ENCODE measurements at regions not wholly inside any gene's neighbourhood (a gene's known extent, or its start where the extent isn't known, plus 50 kb on each side); places are given as distances from the start of the nearest gene placed in this dataset.

DNA sequence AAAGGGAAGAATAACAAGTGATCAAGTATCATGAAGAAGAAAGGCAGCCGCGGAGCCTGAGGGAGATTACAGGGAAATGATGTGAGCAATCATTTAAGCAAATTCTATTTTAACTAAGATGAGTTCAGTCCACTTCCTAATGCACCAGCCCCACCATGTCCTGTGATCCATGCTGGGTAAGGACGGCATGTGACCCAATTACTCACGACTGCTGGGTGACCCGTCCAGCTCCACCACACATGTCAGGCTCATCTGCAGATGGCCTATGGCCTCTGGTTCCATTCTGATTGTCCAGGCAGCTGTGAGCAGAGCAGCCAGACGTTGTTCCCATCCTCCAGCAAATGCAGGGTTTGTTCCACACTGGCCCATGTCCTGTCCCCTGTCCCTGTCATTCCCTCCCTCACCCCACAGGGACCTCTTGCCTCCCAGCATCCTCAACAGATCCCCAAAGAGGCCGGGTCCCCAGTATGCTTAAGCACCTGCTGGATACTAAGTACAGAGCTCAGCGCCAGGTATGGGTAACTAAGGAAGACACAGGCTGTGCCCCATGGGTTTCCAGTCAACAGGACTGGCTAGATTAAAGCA lies 87.9 kb downstream of the MATN1 start:
- H3K27me3 Mint-ChIP-seq (ENCODE audit: low read depth, unreplicated experiment) = peaks cover 38% of the 10 kb centered on the region
- no peaks in the 10 kb centered on the region for H3K36me3 Mint-ChIP-seq (ENCODE audit: low read depth, unreplicated experiment)
- H3K9me3 ChIP-seq (ENCODE audit: insufficient read depth, low read depth, low read length) = no peaks in the 10 kb centered on the region
- H4K20me1 ChIP-seq (ENCODE audit: insufficient read depth, low read length) = no peaks in the 10 kb centered on the region
- no peak overlapping the region for H3K4me3 Mint-ChIP-seq (ENCODE audit: unreplicated experiment)
- no peak overlapping the region for H3K4me2 ChIP-seq (ENCODE audit: low read length)
- DNase-seq (ENCODE audit: low read depth) = no peak
- TF ChIP-seq EZH2 (IDR thresholded peaks at IDR 0.05; ENCODE audit: insufficient read depth, low read length) = no peak
- no peak for TF ChIP-seq CTCF (IDR thresholded peaks at IDR 0.05; ENCODE audit: insufficient read depth, low read depth, low read length)
- no peak overlapping the region for H3K27ac ChIP-seq (ENCODE audit: low read depth, low read length)
- no peak overlapping the region for H3K9ac ChIP-seq (ENCODE audit: low read length)
- H3K4me1 Mint-ChIP-seq (ENCODE audit: low read depth, unreplicated experiment) = no peaks in the 10 kb centered on the region
- no peak for FAIRE-seq
- no peak overlapping the region for H3K4me3 ChIP-seq (ENCODE audit: insufficient read depth, low read depth, low read length)
- H3K27me3 ChIP-seq (ENCODE audit: insufficient read depth, low read length) = no peaks in the 10 kb centered on the region
- H3K9me3 Mint-ChIP-seq (ENCODE audit: unreplicated experiment) = peaks cover 1% of the 10 kb centered on the region
- no peaks in the 10 kb centered on the region for H3K4me1 ChIP-seq (ENCODE audit: insufficient read depth, low read length)
- H2AFZ ChIP-seq (ENCODE audit: low read depth, low read length) = no peak overlapping the region
- no peaks in the 10 kb centered on the region for H3K79me2 ChIP-seq (ENCODE audit: insufficient read depth, low read length)
- no peak overlapping the region for H3K27ac Mint-ChIP-seq (ENCODE audit: unreplicated experiment)
- no peaks in the 10 kb centered on the region for H3K36me3 ChIP-seq (ENCODE audit: insufficient read depth, low read length)

DNA sequence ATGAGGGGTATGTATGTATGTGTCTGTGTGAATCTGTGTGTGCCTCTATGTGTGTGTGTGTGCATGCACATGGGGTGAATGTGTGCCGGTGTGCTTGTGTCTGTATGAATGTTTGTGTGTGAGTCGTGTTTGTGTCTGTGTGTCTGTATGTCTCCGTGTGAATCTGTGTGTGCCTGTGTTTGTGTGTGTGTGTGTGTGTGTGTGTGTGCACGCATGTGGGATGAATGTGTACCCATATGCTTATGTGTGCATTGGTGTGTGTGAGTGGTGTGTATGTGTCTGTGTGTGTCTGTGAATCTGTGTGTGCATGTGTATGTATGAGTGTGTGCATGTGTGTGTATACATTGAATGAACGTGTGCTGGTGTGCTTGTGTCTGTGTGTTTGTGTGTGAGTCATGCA lies 88.9 kb downstream of the MATN1 start:
- no peak overlapping the region for H3K27ac Mint-ChIP-seq (ENCODE audit: unreplicated experiment)
- no peak overlapping the region for H2AFZ ChIP-seq (ENCODE audit: low read depth, low read length)
- H3K9ac ChIP-seq (ENCODE audit: low read length) = no peak overlapping the region
- H3K36me3 ChIP-seq (ENCODE audit: insufficient read depth, low read length) = no peaks in the 10 kb centered on the region
- H3K4me1 Mint-ChIP-seq (ENCODE audit: low read depth, unreplicated experiment) = no peaks in the 10 kb centered on the region
- no peaks in the 10 kb centered on the region for H3K27me3 ChIP-seq (ENCODE audit: insufficient read depth, low read length)
- H3K27me3 Mint-ChIP-seq (ENCODE audit: low read depth, unreplicated experiment) = peaks cover 37% of the 10 kb centered on the region
- no peak overlapping the region for H3K4me3 ChIP-seq (ENCODE audit: insufficient read depth, low read depth, low read length)
- FAIRE-seq (no peak), DNase-seq (ENCODE audit: low read depth) (no peak)
- no peak overlapping the region for H3K27ac ChIP-seq (ENCODE audit: low read depth, low read length)
- H3K4me2 ChIP-seq (ENCODE audit: low read length) = no peak overlapping the region
- no peaks in the 10 kb centered on the region for H3K4me1 ChIP-seq (ENCODE audit: insufficient read depth, low read length)
- peaks cover 1% of the 10 kb centered on the region for H3K9me3 Mint-ChIP-seq (ENCODE audit: unreplicated experiment)
- no peaks in the 10 kb centered on the region for H3K36me3 Mint-ChIP-seq (ENCODE audit: low read depth, unreplicated experiment)
- no peaks in the 10 kb centered on the region for H3K9me3 ChIP-seq (ENCODE audit: insufficient read depth, low read depth, low read length)
- H4K20me1 ChIP-seq (ENCODE audit: insufficient read depth, low read length) = no peaks in the 10 kb centered on the region
- no peak overlapping the region for H3K4me3 Mint-ChIP-seq (ENCODE audit: unreplicated experiment)
- no peaks in the 10 kb centered on the region for H3K79me2 ChIP-seq (ENCODE audit: insufficient read depth, low read length)
- TF ChIP-seq CTCF (IDR thresholded peaks at IDR 0.05; ENCODE audit: insufficient read depth, low read depth, low read length) (no peak), EZH2 (IDR thresholded peaks at IDR 0.05; ENCODE audit: insufficient read depth, low read length) (no peak)

DNA sequence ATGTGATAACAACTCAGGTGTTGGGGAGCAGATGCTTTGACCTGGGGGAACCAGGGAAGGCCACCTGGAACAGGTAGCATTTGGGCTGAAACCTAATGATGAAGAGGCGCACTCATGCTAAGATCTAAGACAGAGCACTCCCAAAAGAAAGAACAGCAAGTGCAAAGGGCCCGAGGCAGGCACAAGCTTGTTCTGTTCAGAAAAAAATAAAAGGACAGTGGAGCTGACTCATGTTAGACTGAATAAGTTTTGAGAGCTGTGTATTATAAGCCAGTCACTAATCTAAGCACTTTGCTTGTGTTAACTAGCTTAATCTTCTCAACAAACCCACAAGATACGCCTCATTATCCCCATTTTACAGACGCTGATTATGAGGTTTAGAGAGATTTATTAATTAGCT lies 90.1 kb downstream of the MATN1 start:
- no peaks in the 10 kb centered on the region for H3K36me3 Mint-ChIP-seq (ENCODE audit: low read depth, unreplicated experiment)
- Histone ChIP-seq H3K36me3 (ENCODE audit: insufficient read depth, low read length) (no peaks in the 10 kb centered on the region), H3K27me3 (ENCODE audit: insufficient read depth, low read length) (no peaks in the 10 kb centered on the region), H3K4me1 (ENCODE audit: insufficient read depth, low read length) (no peaks in the 10 kb centered on the region), H3K79me2 (ENCODE audit: insufficient read depth, low read length) (no peaks in the 10 kb centered on the region), H3K4me3 (ENCODE audit: insufficient read depth, low read depth, low read length) (no peak overlapping the region), H3K9me3 (ENCODE audit: insufficient read depth, low read depth, low read length) (no peaks in the 10 kb centered on the region), H4K20me1 (ENCODE audit: insufficient read depth, low read length) (no peaks in the 10 kb centered on the region), H3K9ac (ENCODE audit: low read length) (no peak overlapping the region), H3K4me2 (ENCODE audit: low read length) (no peak overlapping the region), H3K27ac (ENCODE audit: low read depth, low read length) (no peak overlapping the region), H2AFZ (ENCODE audit: low read depth, low read length) (no peak overlapping the region)
- TF ChIP-seq EZH2 (IDR thresholded peaks at IDR 0.05; ENCODE audit: insufficient read depth, low read length) (no peak), CTCF (IDR thresholded peaks at IDR 0.05; ENCODE audit: insufficient read depth, low read depth, low read length) (no peak)
- H3K4me3 Mint-ChIP-seq (ENCODE audit: unreplicated experiment) = no peak overlapping the region
- no peaks in the 10 kb centered on the region for H3K4me1 Mint-ChIP-seq (ENCODE audit: low read depth, unreplicated experiment)
- no peak for DNase-seq (ENCODE audit: low read depth)
- no peak for FAIRE-seq
- no peak overlapping the region for H3K27ac Mint-ChIP-seq (ENCODE audit: unreplicated experiment)
- H3K9me3 Mint-ChIP-seq (ENCODE audit: unreplicated experiment) = peaks cover 1% of the 10 kb centered on the region
- peaks cover 44% of the 10 kb centered on the region for H3K27me3 Mint-ChIP-seq (ENCODE audit: low read depth, unreplicated experiment)
